ES-I3 (cell line): ENCODE measurements at regions not wholly inside any gene's neighbourhood (a gene's known extent, or its start where the extent isn't known, plus 50 kb on each side); places are given as distances from the start of the nearest gene placed in this dataset.

ENCODE experiments used
- H3K36me3 ChIP-seq: 2 replicates; pipeline ENCODE4 v1.6.1; 2013; ENCODE audit warnings: mild to moderate bottlenecking, low read length, control low read depth, moderate library complexity; ENCODE audit not compliant: insufficient read depth
- H3K4me1 ChIP-seq: 2 replicates; pipeline ENCODE4 v1.6.1; 2013; ENCODE audit warnings: mild to moderate bottlenecking, control low read depth, low read length; ENCODE audit not compliant: insufficient read depth
- H3K9ac ChIP-seq: 2 replicates; pipeline ENCODE4 v1.6.1; 2013; ENCODE audit warnings: low read depth, mild to moderate bottlenecking, low read length, moderate library complexity
- H3K9me3 ChIP-seq: 2 replicates; pipeline ENCODE4 v1.6.1; 2013; ENCODE audit warnings: mild to moderate bottlenecking, low read length, moderate library complexity; ENCODE audit not compliant: control insufficient read depth, insufficient read depth

- H3K9me3 ChIP-seq = no peaks in the 10 kb centered on the region
- no peaks in the 10 kb centered on the region for H3K36me3 ChIP-seq
- no peak overlapping the region for H3K9ac ChIP-seq
- H3K4me1 ChIP-seq = peaks cover 14% of the 10 kb centered on the region
These were observed 492.0 kb upstream of the SULF2 start for GRCh38 chr20:48277266-48277665.

- Histone ChIP-seq H3K9me3 (no peaks in the 10 kb centered on the region), H3K36me3 (no peaks in the 10 kb centered on the region), H3K4me1 (peaks cover 14% of the 10 kb centered on the region), H3K9ac (peak overlapping the region; percentile 11; the same call in 1 of the 2 replicates)
These were observed 490.7 kb upstream of the SULF2 start for GRCh38 chr20:48276021-48276342.

GRCh38 chr20:48275286-48276020, 490.2 kb upstream of the SULF2 start:
- Histone ChIP-seq H3K4me1 (peaks cover 14% of the 10 kb centered on the region), H3K9me3 (no peaks in the 10 kb centered on the region), H3K9ac (peak overlapping the region; percentile 11; the same call in 1 of the 2 replicates), H3K36me3 (no peaks in the 10 kb centered on the region)

GRCh38 chr20:48273843-48274242, 488.6 kb upstream of the SULF2 start:
- Histone ChIP-seq H3K36me3 (no peaks in the 10 kb centered on the region), H3K9ac (no peak overlapping the region), H3K4me1 (peaks cover 13% of the 10 kb centered on the region), H3K9me3 (no peaks in the 10 kb centered on the region)

GRCh38 chr20:48270885-48271284, 485.6 kb upstream of the SULF2 start:
- peaks cover 5% of the 10 kb centered on the region; the same call in 1 of the 2 replicates for H3K4me1 ChIP-seq
- no peaks in the 10 kb centered on the region for H3K9me3 ChIP-seq
- no peaks in the 10 kb centered on the region for H3K36me3 ChIP-seq
- H3K9ac ChIP-seq = no peak overlapping the region

- no peaks in the 10 kb centered on the region for H3K9me3 ChIP-seq
- H3K9ac ChIP-seq = no peak overlapping the region
- no peaks in the 10 kb centered on the region for H3K4me1 ChIP-seq
- H3K36me3 ChIP-seq = no peaks in the 10 kb centered on the region
These were observed 482.8 kb upstream of the SULF2 start for GRCh38 chr20:48267860-48268633.

- Histone ChIP-seq H3K4me1 (no peaks in the 10 kb centered on the region), H3K9ac (no peak overlapping the region), H3K36me3 (no peaks in the 10 kb centered on the region), H3K9me3 (no peaks in the 10 kb centered on the region)
These were observed 481.3 kb upstream of the SULF2 start for GRCh38 chr20:48266571-48266970.

GRCh38 chr20:48265791-48266190, 480.5 kb upstream of the SULF2 start:
- Histone ChIP-seq H3K4me1 (no peaks in the 10 kb centered on the region), H3K9ac (no peak overlapping the region), H3K36me3 (no peaks in the 10 kb centered on the region), H3K9me3 (no peaks in the 10 kb centered on the region)

- Histone ChIP-seq H3K9ac (no peak overlapping the region), H3K9me3 (no peaks in the 10 kb centered on the region), H3K4me1 (peaks cover 8% of the 10 kb centered on the region; the same call in 1 of the 2 replicates), H3K36me3 (no peaks in the 10 kb centered on the region)
These were observed 477.7 kb upstream of the SULF2 start for GRCh38 chr20:48262955-48263354.

- H3K4me1 ChIP-seq = peaks cover 8% of the 10 kb centered on the region; the same call in 1 of the 2 replicates
These were observed 477.2 kb upstream of the SULF2 start for GRCh38 chr20:48262466-48262865.

GRCh38 chr20:48261398-48261910, 476.2 kb upstream of the SULF2 start:
- peaks cover 8% of the 10 kb centered on the region; the same call in 1 of the 2 replicates for H3K4me1 ChIP-seq
- H3K9ac ChIP-seq = no peak overlapping the region
- no peaks in the 10 kb centered on the region; the same call in 1 of the 2 replicates for H3K9me3 ChIP-seq
- no peaks in the 10 kb centered on the region for H3K36me3 ChIP-seq

More at GRCh38 chr20:48262466-48262865, 477.2 kb upstream of the SULF2 start:
- H3K9ac ChIP-seq = no peak overlapping the region
- no peaks in the 10 kb centered on the region for H3K9me3 ChIP-seq
- H3K36me3 ChIP-seq = no peaks in the 10 kb centered on the region

GRCh38 chr20:48260129-48260756, 475.0 kb upstream of the SULF2 start:
- H3K9ac ChIP-seq = no peak overlapping the region
- peaks cover 5% of the 10 kb centered on the region for H3K9me3 ChIP-seq
- no peaks in the 10 kb centered on the region for H3K36me3 ChIP-seq
- H3K4me1 ChIP-seq = peaks cover 8% of the 10 kb centered on the region; the same call in 1 of the 2 replicates

GRCh38 chr20:48259456-48259855, 474.2 kb upstream of the SULF2 start:
- Histone ChIP-seq H3K9me3 (peaks cover 5% of the 10 kb centered on the region), H3K4me1 (peaks cover 8% of the 10 kb centered on the region; the same call in 1 of the 2 replicates), H3K36me3 (no peaks in the 10 kb centered on the region), H3K9ac (no peak overlapping the region)

GRCh38 chr20:48257833-48258232, 472.6 kb upstream of the SULF2 start:
- Histone ChIP-seq H3K36me3 (no peaks in the 10 kb centered on the region), H3K9ac (no peak overlapping the region), H3K9me3 (peaks cover 5% of the 10 kb centered on the region), H3K4me1 (peaks cover 8% of the 10 kb centered on the region; the same call in 1 of the 2 replicates)
